C1 segment of cervical spinal cord (tissue), 14 donors: ENCODE measurements at regions not wholly inside any gene's neighbourhood (a gene's known extent, or its start where the extent isn't known, plus 50 kb on each side); places are given as distances from the start of the nearest gene placed in this dataset.
A peak's percentile ranks its signal among the peaks of the same experiment; 100 is the strongest.
"Not testable (repeated sequence)": the region's sequence is repeated elsewhere in the genome, so short reads cannot be mapped to it uniquely, and the experiment has no call there.

Source experiments
- DNase-seq, 14 donors: peaks; one replicate each; lab custom pipeline; 2025; lab: John Stamatoyannopoulos, UW

DNA sequence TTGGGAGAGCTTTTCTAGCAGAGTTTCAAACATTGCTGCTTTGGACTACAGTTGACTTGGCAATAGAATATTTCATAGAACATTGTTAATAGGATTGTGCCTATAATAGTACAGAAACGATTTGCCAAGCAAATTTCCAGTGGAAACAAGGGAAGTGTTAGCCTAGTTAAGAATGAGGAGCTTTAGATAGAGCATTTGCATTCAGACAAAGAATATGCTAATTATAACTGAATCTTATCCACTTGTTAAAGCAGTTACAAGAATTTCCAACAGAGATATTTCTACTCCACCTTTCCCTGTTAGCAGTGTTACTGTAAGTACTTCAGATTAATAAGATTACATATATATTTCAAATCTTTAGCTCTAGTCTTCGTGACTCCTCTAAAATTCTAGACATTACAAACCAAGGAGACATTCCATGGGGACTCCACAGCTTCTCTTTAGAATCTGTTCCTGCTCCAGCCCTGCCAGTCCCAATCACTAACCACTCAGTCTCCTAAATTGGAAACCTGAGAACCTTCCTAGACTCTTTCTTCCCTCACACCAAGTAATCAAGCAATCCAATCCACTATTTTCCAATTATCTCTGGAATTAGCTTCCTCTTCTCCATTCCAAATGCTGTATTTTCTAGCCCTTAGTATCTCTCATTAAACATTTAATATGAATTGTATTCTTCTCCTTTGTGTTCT is 141.8 kb upstream of the PBX1 start:
- no peak for DNase-seq

DNA sequence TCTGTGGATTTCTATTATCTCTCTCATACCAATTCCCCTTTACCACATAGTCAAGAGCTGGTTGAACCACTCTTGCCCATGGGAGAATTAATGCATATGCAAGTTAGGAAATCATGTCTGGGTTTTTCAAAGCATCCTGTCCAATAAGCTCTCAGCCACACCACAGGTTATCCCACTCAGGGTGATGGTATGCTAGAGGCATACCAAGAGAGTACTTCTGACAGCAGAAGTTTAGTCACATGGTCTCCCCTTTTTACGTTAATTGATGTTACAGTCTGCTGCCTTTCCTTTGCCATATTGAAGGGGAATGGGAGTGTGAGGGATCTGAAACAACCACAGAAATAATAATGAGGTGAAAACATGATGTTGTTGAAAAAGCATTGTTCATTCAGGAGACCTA is 135.8 kb upstream of the PBX1 start:
- no peak for DNase-seq

DNA sequence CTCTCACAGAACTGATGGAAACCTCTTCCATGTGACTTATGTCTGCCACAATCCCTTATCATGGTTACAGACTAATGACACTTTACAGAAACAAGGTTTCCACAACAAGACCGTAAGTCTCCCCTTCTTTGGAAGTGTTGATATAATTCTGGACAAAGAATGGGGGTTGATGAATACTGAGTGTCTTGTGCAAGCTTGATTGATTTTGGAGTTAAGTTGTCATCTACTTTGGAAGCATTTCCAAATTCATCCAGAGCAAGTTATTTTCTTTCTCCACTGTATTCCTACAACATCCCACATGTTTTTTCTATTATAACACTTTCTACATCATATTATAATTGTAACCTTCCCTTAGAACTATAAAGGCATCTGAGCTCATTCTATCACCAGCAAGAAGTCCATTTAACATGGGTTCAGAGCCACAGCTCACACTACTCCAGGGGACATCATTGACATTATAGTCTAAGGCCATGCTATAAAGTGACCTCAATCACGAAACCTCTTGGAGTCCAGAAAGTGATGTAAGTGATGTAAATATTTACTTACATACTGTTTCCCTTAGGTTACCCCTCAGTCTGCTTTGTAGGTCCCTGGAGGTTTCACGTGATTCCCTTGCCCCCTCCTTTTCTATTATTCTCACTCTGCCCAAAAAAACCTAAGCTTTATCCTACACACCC is 125.7 kb upstream of the PBX1 start:
- no peak for DNase-seq

DNA sequence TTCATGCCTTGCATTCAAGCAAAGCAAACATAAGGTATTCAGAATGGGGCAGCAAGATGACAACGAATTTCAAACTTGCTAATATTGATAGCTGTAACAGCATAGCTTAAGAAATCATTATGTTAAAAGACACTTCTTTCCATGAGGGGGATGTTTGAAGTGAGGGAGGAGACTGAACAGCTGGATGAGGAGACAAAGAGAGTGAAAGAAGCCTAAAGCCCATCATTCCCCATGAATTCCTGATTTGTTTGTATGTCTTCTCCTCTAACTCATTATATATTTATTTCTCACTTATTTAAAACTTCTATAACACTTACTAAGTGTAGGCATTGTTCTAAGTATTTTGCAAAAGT is 125.2 kb upstream of the PBX1 start:
- no peak for DNase-seq

DNA sequence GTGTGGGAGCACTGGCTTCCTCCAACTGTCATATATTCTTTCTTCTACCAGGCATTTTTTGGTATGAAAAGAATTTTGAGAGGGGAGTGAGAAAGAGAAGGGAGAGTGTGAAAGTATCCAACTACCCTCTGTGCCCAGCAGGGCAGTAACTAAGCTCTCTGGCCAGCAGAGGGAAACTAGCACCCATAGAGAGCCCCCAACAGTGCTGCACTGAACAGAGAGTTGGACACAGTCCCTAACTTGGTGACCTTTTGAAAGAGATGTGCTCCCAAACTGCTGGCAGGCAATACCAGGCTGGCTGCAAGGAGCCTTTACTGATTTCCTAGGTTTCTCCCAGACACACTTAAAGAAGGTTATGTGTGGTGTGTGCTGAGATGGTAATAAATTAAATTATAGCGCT is 118.8 kb upstream of the PBX1 start:
- DNase-seq: peak in 5 of 14 donors; percentile 0 to 20 (median 5)

DNA sequence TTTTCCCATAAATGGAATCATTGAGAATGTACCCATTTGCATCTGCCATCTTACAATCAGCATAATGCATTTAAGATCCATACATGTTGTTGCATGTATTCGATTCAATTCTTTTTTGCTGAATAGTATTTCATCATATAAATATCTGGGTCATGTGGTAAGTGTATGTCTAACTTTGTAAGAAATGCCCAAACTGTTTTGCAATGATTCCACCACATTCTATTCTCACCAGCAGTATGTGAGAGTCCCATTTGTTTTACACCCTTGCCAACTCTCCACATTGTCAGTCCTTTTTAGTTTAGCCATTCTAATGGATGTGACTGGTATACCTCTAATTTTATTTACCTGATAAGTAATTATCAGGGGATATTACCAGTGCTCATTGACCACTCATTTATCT is 115.8 kb upstream of the PBX1 start:
- no peak for DNase-seq

DNA sequence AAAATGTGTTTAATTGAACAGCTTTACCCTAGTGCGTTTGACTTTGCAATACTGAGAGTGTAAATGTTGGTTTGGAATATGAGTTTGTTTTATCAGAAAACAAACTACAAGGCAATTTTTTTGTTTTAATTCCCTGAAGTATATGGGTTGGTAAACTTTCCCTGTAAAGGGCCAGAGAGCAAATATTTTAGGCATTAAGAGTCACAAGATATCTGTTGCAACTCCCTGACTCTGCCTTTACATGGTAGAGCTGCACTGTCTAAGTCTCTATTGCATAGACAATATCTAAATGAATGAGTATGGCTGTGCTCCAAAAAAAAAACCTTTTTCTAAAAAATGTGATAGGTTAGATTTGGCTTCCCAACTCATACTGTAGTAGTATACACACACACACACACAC is 115.1 kb upstream of the PBX1 start:
- no peak for DNase-seq

DNA sequence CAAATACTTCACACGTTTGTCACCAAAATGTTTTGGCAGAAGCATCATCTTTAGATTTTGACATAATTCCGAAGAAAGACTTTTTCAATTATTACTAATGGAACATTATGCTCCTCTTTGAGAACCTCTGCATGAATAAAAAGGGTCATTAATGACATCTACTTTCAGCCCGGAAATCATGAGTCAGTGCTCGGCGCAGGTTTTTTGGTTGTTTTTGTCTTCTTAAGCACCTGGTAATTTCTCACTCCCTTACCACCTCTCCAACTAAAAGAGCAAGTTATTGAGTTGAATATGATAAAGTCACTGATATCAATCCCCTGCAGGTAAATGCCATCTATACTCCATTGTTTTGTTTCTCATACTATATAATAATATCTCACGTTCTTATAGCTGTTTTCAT is 113.0 kb upstream of the PBX1 start:
- DNase-seq: no peak

DNA sequence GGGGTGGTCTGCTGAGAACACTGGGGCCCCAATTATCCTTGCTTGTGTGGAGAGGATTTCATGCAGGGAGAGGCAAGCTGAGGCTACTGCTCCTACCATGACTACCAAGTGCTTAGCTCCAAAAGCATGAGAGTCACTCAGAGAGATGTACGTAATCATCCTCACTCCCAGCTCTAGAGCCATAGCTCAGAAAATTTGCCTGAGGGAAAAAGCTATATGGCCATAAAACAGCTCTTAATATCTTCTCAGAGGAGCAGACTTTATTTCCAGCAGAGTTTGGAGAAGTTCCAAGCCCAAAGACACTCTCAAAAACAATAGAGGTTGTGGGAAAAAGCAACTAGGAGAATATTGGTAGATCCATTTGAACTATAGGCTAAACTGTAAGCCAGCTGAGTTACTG is 106.4 kb upstream of the PBX1 start:
- DNase-seq: no peak

DNA sequence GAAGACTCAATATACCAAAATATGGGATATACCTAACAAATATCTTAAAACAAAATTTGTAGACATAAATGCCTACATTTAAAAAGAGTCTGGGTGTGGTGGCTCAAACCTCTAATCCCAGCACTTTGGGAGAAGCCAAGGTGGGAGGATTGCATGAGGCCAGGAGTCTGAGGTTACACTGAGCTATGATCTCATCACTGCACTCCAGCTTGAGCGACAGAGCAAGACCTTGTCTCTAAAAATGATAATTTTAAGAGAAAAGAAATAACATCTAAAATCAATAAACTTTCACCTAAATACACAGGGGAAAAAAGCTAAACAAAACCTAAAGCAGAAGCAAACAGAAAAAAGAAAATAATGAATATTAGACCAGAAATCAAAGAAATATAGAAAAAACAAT is 102.7 kb upstream of the PBX1 start:
- no peak for DNase-seq

DNA sequence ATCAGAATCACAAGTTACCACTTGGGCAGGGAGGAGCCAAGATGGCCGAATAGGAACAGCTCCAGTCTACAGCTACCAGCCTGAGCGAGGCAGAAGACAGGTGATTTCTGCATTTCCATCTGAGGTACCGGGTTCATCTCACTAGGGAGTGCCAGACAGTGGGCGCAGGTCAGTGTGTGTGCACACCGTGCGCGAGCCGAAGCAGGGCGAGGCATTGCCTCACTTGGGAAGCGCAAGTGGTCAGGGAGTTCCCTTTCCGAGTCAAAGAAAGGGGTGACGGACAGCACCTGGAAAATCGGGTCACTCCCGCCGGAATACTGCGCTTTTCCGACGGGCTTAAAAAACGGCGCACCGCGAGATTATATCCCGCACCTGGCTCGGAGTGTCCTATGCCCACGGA is 99.8 kb upstream of the PBX1 start:
- not testable (repeated sequence) for DNase-seq

DNA sequence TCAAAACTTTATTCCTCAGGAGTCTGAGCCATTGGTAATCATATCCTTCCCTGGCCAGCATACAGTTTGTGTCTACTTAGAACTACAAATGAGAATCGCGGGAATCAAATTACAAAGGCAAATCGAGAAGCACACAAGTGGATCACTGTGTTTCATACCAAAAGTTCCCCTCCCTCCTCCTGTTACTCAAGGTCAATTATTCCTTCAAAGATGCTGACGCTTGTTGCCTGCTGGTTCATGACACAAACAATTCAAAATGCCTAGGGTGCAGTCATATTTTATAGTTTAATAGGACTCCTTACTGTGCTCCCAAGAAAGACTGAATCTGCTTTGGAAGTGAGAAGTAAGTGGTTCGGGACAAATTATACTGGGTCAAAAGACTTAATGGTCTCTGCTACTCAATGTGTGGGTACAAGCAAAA is 93.0 kb upstream of the PBX1 start:
- no peak for DNase-seq

DNA sequence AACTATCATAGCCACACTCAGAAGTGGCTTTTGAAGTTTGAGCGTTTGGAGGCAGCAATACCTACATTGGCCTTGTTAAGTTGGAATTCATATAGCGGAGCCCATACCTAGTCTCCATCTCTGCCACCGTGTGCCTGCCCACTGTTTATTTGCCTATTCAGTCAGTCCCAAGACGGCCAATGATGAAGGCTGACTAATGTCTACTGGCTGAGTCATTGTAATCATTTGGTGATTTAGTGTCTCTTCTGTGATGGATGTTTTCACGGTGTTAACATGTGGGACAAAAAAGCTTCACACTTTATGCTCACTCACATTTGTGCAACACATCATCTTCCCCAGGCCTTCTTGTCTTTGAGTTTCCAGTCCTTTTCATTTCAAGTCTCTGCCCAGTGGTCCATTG is 92.6 kb upstream of the PBX1 start:
- DNase-seq: no peak

DNA sequence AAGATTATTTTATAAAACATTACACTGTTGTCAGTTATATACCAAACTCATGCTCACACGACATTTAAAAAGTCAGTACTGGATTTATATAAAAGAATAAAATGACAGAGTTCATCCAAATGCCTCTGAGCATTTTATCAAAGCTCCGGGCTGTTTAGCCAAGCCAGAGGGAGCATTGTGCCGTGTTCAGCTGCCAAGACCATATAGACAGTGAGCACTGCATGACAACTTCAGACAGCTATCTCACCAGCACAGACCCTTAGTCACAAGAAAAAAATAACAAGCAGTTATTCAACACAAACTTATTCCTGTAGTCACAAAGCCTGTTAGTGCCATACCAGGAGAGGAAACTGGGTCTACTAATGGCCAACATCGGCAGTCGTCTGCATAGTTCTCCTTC is 88.0 kb upstream of the PBX1 start:
- no peak for DNase-seq

DNA sequence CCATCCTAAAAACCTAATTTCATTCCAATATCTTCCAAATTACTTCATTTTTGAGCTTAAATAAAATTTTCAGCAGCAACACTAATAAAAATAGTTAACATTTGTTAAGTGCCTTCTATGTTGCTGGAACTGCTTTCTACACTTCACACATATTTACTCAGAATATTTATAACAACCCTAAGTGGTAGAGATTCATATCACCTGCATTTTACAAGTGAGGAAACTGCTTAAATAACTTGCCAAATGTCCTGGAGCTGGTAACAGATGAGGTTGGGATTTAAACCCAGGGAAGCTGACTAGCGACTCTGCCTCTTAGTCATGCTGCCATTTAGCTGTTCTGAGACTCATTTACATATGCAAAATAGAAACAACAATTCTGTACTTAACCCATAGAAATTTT is 86.1 kb upstream of the PBX1 start:
- DNase-seq: no peak

DNA sequence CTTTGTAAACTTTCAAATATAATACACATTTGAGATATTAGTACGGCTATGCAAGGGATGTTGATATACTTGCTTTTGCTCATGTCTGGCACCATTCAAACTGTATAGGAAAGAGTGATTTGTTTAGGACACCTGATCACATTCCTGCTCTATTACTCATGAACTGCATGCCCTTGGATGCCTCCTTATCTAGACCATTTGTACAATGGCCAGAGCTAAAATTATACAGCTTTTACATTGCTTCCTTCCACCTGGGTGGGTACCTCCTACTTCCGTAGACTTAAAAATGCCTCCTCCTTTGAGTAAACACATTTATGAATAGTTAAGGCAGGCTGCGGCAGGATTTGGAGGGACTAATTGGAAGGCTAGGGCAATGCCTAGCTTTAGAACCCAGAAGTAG is 85.4 kb upstream of the PBX1 start:
- no peak for DNase-seq

DNA sequence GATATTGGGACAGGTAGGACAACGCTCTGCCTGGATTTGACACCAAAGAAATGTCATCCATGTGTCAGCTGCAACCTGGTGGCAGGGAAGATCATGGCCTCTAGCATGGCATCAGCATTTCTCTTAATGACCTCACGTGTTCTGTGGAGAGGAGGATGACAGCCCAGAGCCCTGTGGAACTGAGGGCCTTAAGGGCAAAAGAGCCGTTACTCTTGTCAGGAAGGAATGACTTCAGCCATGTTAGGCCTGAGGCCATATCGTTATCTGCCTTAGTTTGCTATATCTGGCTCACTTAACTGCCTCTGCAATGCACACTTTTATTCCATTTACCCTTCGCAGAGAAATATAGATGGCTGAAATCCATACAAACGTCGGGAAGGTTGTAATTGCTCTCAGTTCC is 83.2 kb upstream of the PBX1 start:
- DNase-seq: no peak

DNA sequence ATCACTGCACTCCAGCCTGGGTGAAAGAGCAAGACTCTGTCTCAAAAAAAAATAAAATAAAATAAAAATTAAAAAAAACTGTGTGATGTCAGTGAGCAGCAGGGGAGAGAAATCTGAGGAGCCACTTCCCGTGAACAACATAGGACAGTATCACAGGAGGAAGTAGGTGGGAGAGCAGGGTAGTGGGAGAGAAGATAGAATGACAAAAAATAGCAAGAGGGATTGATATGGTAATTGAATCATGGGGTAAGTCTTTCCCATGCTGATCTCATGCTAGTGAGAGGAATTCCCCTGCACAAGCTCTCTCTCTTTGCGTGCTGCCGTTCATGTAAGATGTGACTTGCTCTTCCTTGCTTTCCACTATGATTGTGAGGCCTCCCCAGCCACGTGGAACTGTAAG is 81.6 kb upstream of the PBX1 start:
- no peak for DNase-seq

DNA sequence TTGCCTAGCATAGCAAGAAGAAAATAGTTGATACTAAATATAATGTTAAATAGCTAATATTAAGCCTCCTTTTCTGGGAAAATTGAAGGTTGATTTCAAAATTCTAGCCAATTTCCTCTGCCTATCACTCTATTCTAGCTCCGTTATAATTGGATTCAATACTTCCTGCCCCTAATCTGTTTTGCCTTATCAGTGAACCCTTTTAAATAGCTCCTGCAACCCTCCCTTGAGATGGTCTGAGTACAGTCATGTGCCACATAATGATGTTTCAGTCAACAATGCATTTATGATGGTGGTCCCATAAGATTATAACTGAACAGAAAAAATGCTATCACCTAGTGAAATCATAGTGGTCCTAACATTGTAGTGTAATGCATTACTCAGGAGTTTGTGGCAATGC is 79.7 kb upstream of the PBX1 start:
- DNase-seq: no peak

DNA sequence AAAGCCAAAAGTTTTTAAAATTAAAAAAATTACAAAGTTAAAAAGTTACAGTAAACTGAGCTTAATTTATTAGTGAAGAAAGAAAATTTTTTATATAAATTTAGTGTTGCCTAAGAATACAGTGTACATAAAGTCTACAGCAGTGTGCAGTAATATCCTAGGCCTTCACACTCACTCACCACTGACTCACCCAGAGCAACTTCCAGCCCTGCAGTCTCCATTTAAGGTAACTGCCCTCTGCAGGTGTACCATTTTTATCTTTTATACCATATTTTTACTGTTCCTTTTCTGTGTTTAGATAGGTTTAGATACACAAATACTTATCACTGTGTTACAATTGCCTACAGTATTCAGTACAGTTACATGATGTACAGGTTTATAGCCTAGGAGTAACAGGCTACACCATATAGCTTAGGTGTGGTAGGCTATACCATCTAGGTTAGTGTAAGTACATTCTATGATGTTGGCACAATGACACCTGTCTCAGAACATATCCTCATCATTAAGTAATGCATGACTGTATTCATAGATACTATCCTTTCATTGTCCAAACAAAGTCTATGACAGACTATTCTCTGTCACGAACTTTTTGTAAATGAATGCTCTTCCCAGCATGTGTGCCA is 78.6 kb upstream of the PBX1 start:
- DNase-seq: no peak

DNA sequence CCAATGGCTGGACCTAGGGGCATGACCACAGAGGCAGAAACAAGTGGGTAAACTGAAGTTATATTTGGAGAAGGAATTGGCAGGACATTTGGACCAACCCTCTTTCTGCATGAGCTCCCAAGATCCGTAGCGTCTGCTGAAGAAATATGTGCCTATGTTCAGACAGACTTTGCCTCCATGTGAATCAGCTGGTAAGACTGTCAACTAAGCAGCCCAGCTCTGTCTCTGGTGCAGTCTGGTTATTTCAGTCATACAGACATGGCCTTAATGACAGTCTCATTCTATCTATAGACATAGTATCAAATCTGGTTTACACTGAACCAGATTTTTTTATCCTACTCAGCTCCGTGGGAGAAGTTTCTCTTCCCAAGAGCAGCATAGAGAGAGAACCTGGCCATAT is 63.1 kb upstream of the PBX1 start:
- no peak for DNase-seq

DNA sequence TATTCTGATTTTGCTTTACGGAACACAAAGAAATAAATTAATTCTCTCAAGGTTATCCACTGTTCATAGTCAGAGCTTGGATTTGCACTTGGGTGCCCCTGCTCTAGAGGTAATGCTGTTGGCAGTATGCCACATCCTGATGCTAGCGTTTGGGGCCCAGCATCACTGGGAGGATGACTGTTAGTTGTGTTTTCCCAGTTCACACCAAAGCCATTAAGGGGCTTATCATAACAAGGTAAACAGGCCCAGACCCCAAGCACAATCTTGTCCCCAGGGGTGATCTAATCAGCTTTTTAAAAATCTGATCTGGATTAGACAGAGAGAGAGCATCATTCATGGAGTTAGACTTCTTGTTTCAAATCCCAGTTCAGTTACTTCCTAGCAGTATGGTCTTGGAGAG is 60.2 kb upstream of the PBX1 start:
- no peak for DNase-seq

DNA sequence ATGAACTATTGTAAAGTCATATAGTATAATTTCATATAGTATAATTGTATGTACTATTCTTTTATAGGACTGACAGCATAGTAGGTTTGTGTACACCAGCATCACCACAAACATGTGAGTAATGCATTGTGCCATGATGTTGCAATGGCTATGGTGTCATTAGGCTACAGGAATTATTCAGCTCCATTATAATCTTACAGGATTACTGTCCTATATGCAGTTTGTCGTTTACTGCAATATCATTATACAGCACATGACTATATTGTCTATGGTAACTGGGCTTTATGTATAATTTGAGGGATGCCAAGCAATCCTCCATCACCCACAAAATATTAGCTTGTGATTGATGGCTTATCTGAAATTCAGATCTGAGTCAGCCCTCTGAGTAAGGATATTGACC is 54.2 kb upstream of the PBX1 start:
- no peak for DNase-seq
